IPS DF 6.9 (cell line): ENCODE measurements at regions not wholly inside any gene's neighbourhood (a gene's known extent, or its start where the extent isn't known, plus 50 kb on each side); places are given as distances from the start of the nearest gene placed in this dataset.

Experiments
- DNase-seq: peaks from one replicate; pipeline ENCODE4 v3.0.0-alpha.2; 2013; ENCODE audit warnings: low read depth, low spot score
- H3K27ac ChIP-seq: one replicate; pipeline ENCODE4 v1.5.1; 2013; ENCODE audit warnings: low read length, control low read depth
- H3K27me3 ChIP-seq: 2 replicates; pipeline ENCODE4 v1.6.1; 2013; ENCODE audit warnings: mild to moderate bottlenecking, low read length; ENCODE audit not compliant: control insufficient read depth, insufficient read depth
- H3K36me3 ChIP-seq: 2 replicates; pipeline ENCODE4 v1.6.1; 2013; ENCODE audit warnings: low read length; ENCODE audit not compliant: control insufficient read depth, insufficient read depth
- H3K4me1 ChIP-seq: 2 replicates; pipeline ENCODE4 v1.6.1; 2013; ENCODE audit warnings: low read length; ENCODE audit not compliant: control insufficient read depth, insufficient read depth
- H3K4me3 ChIP-seq: 2 replicates; pipeline ENCODE4 v1.5.1; 2013; ENCODE audit warnings: mild to moderate bottlenecking, low read length
- H3K9me3 ChIP-seq: 2 replicates; pipeline ENCODE4 v1.6.1; 2013; ENCODE audit warnings: low read length, inconsistent platforms; ENCODE audit not compliant: control insufficient read depth, insufficient read depth
- WGBS: extraction: QIAGEN DNeasy Blood & Tissue Kit; methylation state at CpG from one replicate; pipeline ENCODE4 v1.1.7; 2013; ENCODE audit warnings: mixed read lengths, missing lambda C conversion rate; ENCODE audit not compliant: insufficient read length, insufficient coverage; 5-methylcytosine and 5-hydroxymethylcytosine counted together

GRCh38 chr7:130867581-130868136 lies 133.7 kb upstream of the KLF14 start:
- whole genome bisulfite sequencing: no CpG with 5 or more reads among the region's 1 CpG
- H3K4me3 ChIP-seq: no peak overlapping the region
- H3K9me3 ChIP-seq: no peaks in the 10 kb centered on the region
- DNase-seq: no peak
- no peaks in the 10 kb centered on the region for H3K4me1 ChIP-seq
- no peak overlapping the region for H3K27ac ChIP-seq
- H3K27me3 ChIP-seq: no peaks in the 10 kb centered on the region
- no peaks in the 10 kb centered on the region for H3K36me3 ChIP-seq

GRCh38 chr7:130868139-130868538 lies 134.1 kb upstream of the KLF14 start:
- H3K36me3 ChIP-seq: no peaks in the 10 kb centered on the region
- no CpG with 5 or more reads among the region's 6 CpGs for WGBS
- no peak for DNase-seq

GRCh38 chr7:130869918-130870317 lies 135.9 kb upstream of the KLF14 start:
- H3K4me1 ChIP-seq: no peaks in the 10 kb centered on the region
- H3K9me3 ChIP-seq: no peaks in the 10 kb centered on the region
- no peaks in the 10 kb centered on the region for H3K36me3 ChIP-seq
- H3K4me3 ChIP-seq: no peak overlapping the region
- DNase-seq: no peak
- no peak overlapping the region for H3K27ac ChIP-seq
- no peaks in the 10 kb centered on the region for H3K27me3 ChIP-seq
- no CpG with 5 or more reads among the region's 3 CpGs for WGBS

More at GRCh38 chr7:130868139-130868538, 134.1 kb upstream of the KLF14 start:
- H3K27me3 ChIP-seq: no peaks in the 10 kb centered on the region
- no peaks in the 10 kb centered on the region for H3K9me3 ChIP-seq
- H3K27ac ChIP-seq: no peak overlapping the region
- no peak overlapping the region for H3K4me3 ChIP-seq
- H3K4me1 ChIP-seq: no peaks in the 10 kb centered on the region

- Histone ChIP-seq H3K27me3 (no peaks in the 10 kb centered on the region), H3K36me3 (no peaks in the 10 kb centered on the region), H3K4me3 (no peak overlapping the region), H3K9me3 (no peaks in the 10 kb centered on the region), H3K4me1 (no peaks in the 10 kb centered on the region; the same call in 1 of the 2 replicates), H3K27ac (no peak overlapping the region)
- WGBS: no CpG with 5 or more reads among the region's 6 CpGs
- no peak for DNase-seq
Observed at GRCh38 chr7:130872341-130872740, 138.3 kb upstream of the KLF14 start.

- Histone ChIP-seq H3K4me1 (no peaks in the 10 kb centered on the region; the same call in 1 of the 2 replicates), H3K27ac (no peak overlapping the region), H3K27me3 (no peaks in the 10 kb centered on the region), H3K9me3 (no peaks in the 10 kb centered on the region), H3K4me3 (no peak overlapping the region), H3K36me3 (no peaks in the 10 kb centered on the region)
- no peak for DNase-seq
- WGBS: no CpG with 5 or more reads among the region's 8 CpGs
Observed at GRCh38 chr7:130872756-130873448, 138.9 kb upstream of the KLF14 start.

- H3K27me3 ChIP-seq: no peaks in the 10 kb centered on the region
- no peaks in the 10 kb centered on the region; the same call in 1 of the 2 replicates for H3K4me1 ChIP-seq
- no CpG with 5 or more reads among the region's 6 CpGs for WGBS
- no peaks in the 10 kb centered on the region for H3K36me3 ChIP-seq
- DNase-seq: no peak
- H3K4me3 ChIP-seq: no peak overlapping the region
- H3K9me3 ChIP-seq: no peaks in the 10 kb centered on the region
- no peak overlapping the region for H3K27ac ChIP-seq
Observed at GRCh38 chr7:130874071-130874915, 140.3 kb upstream of the KLF14 start.

- H3K9me3 ChIP-seq: no peaks in the 10 kb centered on the region
- no peaks in the 10 kb centered on the region for H3K36me3 ChIP-seq
- H3K4me3 ChIP-seq: no peak overlapping the region
- no peaks in the 10 kb centered on the region for H3K27me3 ChIP-seq
- H3K27ac ChIP-seq: no peak overlapping the region
- WGBS: no CpG with 5 or more reads among the region's 6 CpGs
- DNase-seq: peak; percentile 57
- no peaks in the 10 kb centered on the region; the same call in 1 of the 2 replicates for H3K4me1 ChIP-seq
Observed at GRCh38 chr7:130875265-130875741, 141.3 kb upstream of the KLF14 start.

- no peaks in the 10 kb centered on the region for H3K36me3 ChIP-seq
- H3K27ac ChIP-seq: no peak overlapping the region
- no peak overlapping the region for H3K4me3 ChIP-seq
- H3K4me1 ChIP-seq: no peaks in the 10 kb centered on the region; the same call in 1 of the 2 replicates
- no peaks in the 10 kb centered on the region for H3K27me3 ChIP-seq
- no peak for DNase-seq
- WGBS: no CpG with 5 or more reads among the region's 5 CpGs
- no peaks in the 10 kb centered on the region for H3K9me3 ChIP-seq
Observed at GRCh38 chr7:130875901-130876300, 141.9 kb upstream of the KLF14 start.

GRCh38 chr7:130877236-130877990 lies 143.4 kb upstream of the KLF14 start:
- no peaks in the 10 kb centered on the region for H3K27me3 ChIP-seq
- DNase-seq: no peak
- H3K27ac ChIP-seq: no peak overlapping the region
- H3K4me1 ChIP-seq: no peaks in the 10 kb centered on the region; the same call in 1 of the 2 replicates
- no CpG with 5 or more reads among the region's 10 CpGs for WGBS
- H3K4me3 ChIP-seq: no peak overlapping the region
- H3K36me3 ChIP-seq: no peaks in the 10 kb centered on the region
- H3K9me3 ChIP-seq: no peaks in the 10 kb centered on the region

- no peak overlapping the region for H3K27ac ChIP-seq
- no peaks in the 10 kb centered on the region for H3K36me3 ChIP-seq
Observed at GRCh38 chr7:130877991-130878305, 143.9 kb upstream of the KLF14 start.

More at GRCh38 chr7:130877991-130878305, 143.9 kb upstream of the KLF14 start:
- whole genome bisulfite sequencing: no CpG with 5 or more reads among the region's 4 CpGs
- H3K27me3 ChIP-seq: no peaks in the 10 kb centered on the region
- H3K4me1 ChIP-seq: no peaks in the 10 kb centered on the region; the same call in 1 of the 2 replicates
- no peaks in the 10 kb centered on the region for H3K9me3 ChIP-seq
- no peak for DNase-seq
- no peak overlapping the region for H3K4me3 ChIP-seq
